HL-60 (cell line): ENCODE measurements at regions not wholly inside any gene's neighbourhood (a gene's known extent, or its start where the extent isn't known, plus 50 kb on each side); places are given as distances from the start of the nearest gene placed in this dataset.

ENCODE experiments used
- DNase-seq, 2 experiments: peaks; one replicate each; pipeline ENCODE4 v3.0.0-alpha.2; 2010 to 2020; ENCODE audit warnings: low read depth in 1 of 2, low spot score in 1 of 2
- H3K27ac ChIP-seq: fragments of 250-450 bp; sonication (Bioruptor Pico); replicated peaks from 2 replicates; pipeline ENCODE4 v1.5.1; 2020; ENCODE audit warnings: mild to moderate bottlenecking, moderate library complexity
- H3K27me3 ChIP-seq: fragments of 250-450 bp; sonication (Bioruptor Pico); 2 replicates; pipeline ENCODE4 v1.5.1; 2021; ENCODE audit warnings: mild to moderate bottlenecking, moderate library complexity; ENCODE audit not compliant: insufficient read depth, poor library complexity, severe bottlenecking
- H3K4me3 ChIP-seq: replicated peaks from 2 replicates; pipeline ENCODE4 v1.5.1; 2011; ENCODE audit warnings: mild to moderate bottlenecking, control low read depth, low read length; ENCODE audit not compliant: insufficient read depth
- CTCF ChIP-seq: IDR thresholded peaks from one replicate; pipeline ENCODE4 v1.5.1; 2011; ENCODE audit warnings: low read length, control low read depth, inconsistent platforms; ENCODE audit not compliant: insufficient read depth
- GABPA ChIP-seq: IDR thresholded peaks from 2 replicates; pipeline ENCODE4 v1.6.1; 2012; ENCODE audit warnings: low read depth
- POLR2AphosphoS5 ChIP-seq: IDR thresholded peaks from 2 replicates; pipeline ENCODE4 v1.6.1; 2012; ENCODE audit warnings: low read depth
- REST ChIP-seq: IDR thresholded peaks from 2 replicates; pipeline ENCODE4 v1.6.1; 2012; ENCODE audit warnings: low read depth; ENCODE audit not compliant: insufficient replicate concordance
- SPI1 ChIP-seq: IDR thresholded peaks from 2 replicates; pipeline ENCODE4 v1.6.1; 2012; ENCODE audit warnings: low read depth, mild to moderate bottlenecking, borderline replicate concordance

DNA sequence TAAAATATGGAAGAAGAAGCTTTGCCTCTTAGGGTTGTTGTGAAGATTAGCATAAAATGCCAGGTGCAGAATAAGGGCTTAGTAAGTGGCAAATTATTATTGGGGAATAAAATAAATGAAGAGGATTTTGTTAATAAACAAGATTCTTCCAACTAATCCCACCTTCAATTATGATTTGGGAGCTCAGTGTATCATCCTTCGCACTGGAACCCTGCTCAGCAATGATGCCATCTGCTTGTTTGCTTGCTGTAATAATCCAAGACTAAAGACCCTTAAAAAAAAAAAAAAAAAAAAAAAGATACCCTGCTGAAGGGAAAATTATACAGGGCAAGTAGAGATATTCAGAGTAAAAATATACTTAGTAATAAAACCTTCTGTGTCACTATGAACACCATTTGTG, 62.0 kb upstream of the RREB1 start:
- H3K27me3 ChIP-seq, result no peaks in the 10 kb centered on the region
- TF ChIP-seq CTCF, result no peak
- no peak for TF ChIP-seq SPI1
- no peak for TF ChIP-seq GABPA
- no peak for TF ChIP-seq REST
- no peak for TF ChIP-seq POLR2AphosphoS5
- H3K4me3 ChIP-seq, result no peak overlapping the region
- H3K27ac ChIP-seq, result no peak overlapping the region
- DNase-seq, result no peak

- Histone ChIP-seq H3K4me3 (no peak overlapping the region), H3K27me3 (no peaks in the 10 kb centered on the region), H3K27ac (peak overlapping the region; percentile 24)
- TF ChIP-seq POLR2AphosphoS5 (no peak), CTCF (no peak), SPI1 (no peak), GABPA (no peak), REST (no peak)
- no peak for DNase-seq
These were observed 60.6 kb upstream of the RREB1 start for GRCh38 chr6:7047128-7047527.

DNA sequence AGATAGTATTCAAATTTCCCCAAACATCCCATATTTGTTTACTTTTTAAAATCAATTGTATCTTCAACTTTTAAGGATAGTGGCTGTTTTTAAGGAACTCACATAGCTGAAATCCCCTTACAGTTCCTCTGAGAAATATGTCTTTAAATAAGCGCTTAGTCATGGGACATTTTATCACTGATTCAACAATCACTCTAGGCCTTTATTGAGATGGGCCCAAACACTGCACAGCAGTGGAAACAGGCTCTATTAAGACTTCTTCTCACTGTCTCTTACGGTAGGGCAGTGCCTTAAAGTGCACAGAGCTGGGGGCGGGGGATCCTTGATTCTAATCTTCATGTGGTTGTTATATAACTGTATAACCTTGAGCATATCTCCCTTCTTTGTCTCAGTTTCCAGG, 59.8 kb upstream of the RREB1 start:
- no peaks in the 10 kb centered on the region for H3K27me3 ChIP-seq
- TF ChIP-seq SPI1 (peak; percentile 27; the same call in 1 of the 2 replicates), POLR2AphosphoS5 (no peak)
- H3K27ac ChIP-seq, result peak overlapping the region; percentile 56
- no peak overlapping the region for H3K4me3 ChIP-seq
- peak in 1 of 2 experiments; percentile 37 for DNase-seq

GRCh38 chr6:7048894-7049293, 58.9 kb upstream of the RREB1 start:
- peak in 1 of 2 experiments; percentile 90 for DNase-seq
- no peak overlapping the region for H3K4me3 ChIP-seq
- H3K27me3 ChIP-seq, result no peaks in the 10 kb centered on the region
- peak overlapping the region; percentile 97 for H3K27ac ChIP-seq
- no peak for TF ChIP-seq SPI1
- no peak for TF ChIP-seq GABPA
- TF ChIP-seq REST, result no peak
- 0 out of 2 replicates have a peak, but pooled peaks have one; percentile 36 for TF ChIP-seq POLR2AphosphoS5
